GM23248 (cell line): ENCODE measurements at regions not wholly inside any gene's neighbourhood (a gene's known extent, or its start where the extent isn't known, plus 50 kb on each side); places are given as distances from the start of the nearest gene placed in this dataset.

ENCODE experiments used
- EZH2 ChIP-seq: fragments of 200-600 bp; sonication (generic); IDR thresholded peaks from 2 replicates; pipeline ENCODE4 v1.6.1; 2018; ENCODE audit warnings: antibody characterized with exemption, mild to moderate bottlenecking; ENCODE audit not compliant: insufficient read depth, poor library complexity, severe bottlenecking
- EZH2phosphoT487 ChIP-seq: fragments of 200-600 bp; sonication (generic); IDR thresholded peaks from 2 replicates; pipeline ENCODE4 v1.6.1; 2018; ENCODE audit warnings: antibody characterized with exemption, moderate library complexity, mild to moderate bottlenecking, low read depth; ENCODE audit not compliant: insufficient read depth

- TF ChIP-seq EZH2 (no peak), EZH2phosphoT487 (no peak)
Measured at GRCh38 chr3:70753572-70753971, 441.1 kb upstream of the MDFIC2 start.
